ENCODE measurements at regions not wholly inside any gene's neighbourhood (a gene's known extent, or its start where the extent isn't known, plus 50 kb on each side); places are given as distances from the start of the nearest gene placed in this dataset.
"Not testable (repeated sequence)": the region's sequence is repeated elsewhere in the genome, so short reads cannot be mapped to it uniquely, and the experiment has no call there.

- H3K4me1 ChIP-seq (ENCODE audit: insufficient read depth, poor library complexity, severe bottlenecking); H3K27ac ChIP-seq (ENCODE audit: poor library complexity, severe bottlenecking); DNase-seq (ENCODE audit: low spot score); H3K9me3 ChIP-seq (ENCODE audit: severe bottlenecking); H3K27me3 ChIP-seq (ENCODE audit: insufficient read depth, poor library complexity, severe bottlenecking); H3K36me3 ChIP-seq (ENCODE audit: low read depth); H3K4me3 ChIP-seq (ENCODE audit: severe bottlenecking); ATAC-seq (ENCODE audit: low read depth): not testable (repeated sequence)
These were observed 192.4 kb upstream of the TP53TG3 start for GRCh38 chr16:32868334-32868733.

GRCh38 chr16:32865284-32865683 is 189.3 kb upstream of the TP53TG3 start:
- not testable (repeated sequence) for H3K4me3 ChIP-seq (ENCODE audit: severe bottlenecking)
- ATAC-seq (ENCODE audit: low read depth) = peak; percentile 87

GRCh38 chr16:32861476-32862201 is 185.7 kb upstream of the TP53TG3 start:
- ATAC-seq (ENCODE audit: low read depth); H3K4me1 ChIP-seq (ENCODE audit: insufficient read depth, poor library complexity, severe bottlenecking); H3K9me3 ChIP-seq (ENCODE audit: severe bottlenecking); H3K4me3 ChIP-seq (ENCODE audit: severe bottlenecking); DNase-seq (ENCODE audit: low spot score); H3K27me3 ChIP-seq (ENCODE audit: insufficient read depth, poor library complexity, severe bottlenecking); H3K36me3 ChIP-seq (ENCODE audit: low read depth); H3K27ac ChIP-seq (ENCODE audit: poor library complexity, severe bottlenecking): not testable (repeated sequence)

More at GRCh38 chr16:32865284-32865683, 189.3 kb upstream of the TP53TG3 start:
- not testable (repeated sequence) for H3K36me3 ChIP-seq (ENCODE audit: low read depth); H3K9me3 ChIP-seq (ENCODE audit: severe bottlenecking); H3K27ac ChIP-seq (ENCODE audit: poor library complexity, severe bottlenecking); H3K27me3 ChIP-seq (ENCODE audit: insufficient read depth, poor library complexity, severe bottlenecking); DNase-seq (ENCODE audit: low spot score); H3K4me1 ChIP-seq (ENCODE audit: insufficient read depth, poor library complexity, severe bottlenecking)

- H3K4me1 ChIP-seq (ENCODE audit: insufficient read depth, poor library complexity, severe bottlenecking); H3K4me3 ChIP-seq (ENCODE audit: severe bottlenecking): not testable (repeated sequence)
These were observed 171.4 kb upstream of the TP53TG3 start for GRCh38 chr16:32847379-32847778.

GRCh38 chr16:32845572-32845971 is 169.6 kb upstream of the TP53TG3 start:
- not testable (repeated sequence) for DNase-seq (ENCODE audit: low spot score); H3K9me3 ChIP-seq (ENCODE audit: severe bottlenecking); H3K27ac ChIP-seq (ENCODE audit: poor library complexity, severe bottlenecking); H3K4me1 ChIP-seq (ENCODE audit: insufficient read depth, poor library complexity, severe bottlenecking); H3K27me3 ChIP-seq (ENCODE audit: insufficient read depth, poor library complexity, severe bottlenecking); ATAC-seq (ENCODE audit: low read depth); H3K36me3 ChIP-seq (ENCODE audit: low read depth); H3K4me3 ChIP-seq (ENCODE audit: severe bottlenecking)

More at GRCh38 chr16:32847379-32847778, 171.4 kb upstream of the TP53TG3 start:
- H3K27me3 ChIP-seq (ENCODE audit: insufficient read depth, poor library complexity, severe bottlenecking); H3K27ac ChIP-seq (ENCODE audit: poor library complexity, severe bottlenecking); H3K36me3 ChIP-seq (ENCODE audit: low read depth); DNase-seq (ENCODE audit: low spot score); H3K9me3 ChIP-seq (ENCODE audit: severe bottlenecking); ATAC-seq (ENCODE audit: low read depth): not testable (repeated sequence)

- not testable (repeated sequence) for H3K9me3 ChIP-seq (ENCODE audit: severe bottlenecking); H3K4me1 ChIP-seq (ENCODE audit: insufficient read depth, poor library complexity, severe bottlenecking); H3K36me3 ChIP-seq (ENCODE audit: low read depth); H3K27ac ChIP-seq (ENCODE audit: poor library complexity, severe bottlenecking); DNase-seq (ENCODE audit: low spot score); H3K27me3 ChIP-seq (ENCODE audit: insufficient read depth, poor library complexity, severe bottlenecking); H3K4me3 ChIP-seq (ENCODE audit: severe bottlenecking); ATAC-seq (ENCODE audit: low read depth)
These were observed 166.9 kb upstream of the TP53TG3 start for GRCh38 chr16:32842844-32843243.

- H3K36me3 ChIP-seq (ENCODE audit: low read depth); H3K27me3 ChIP-seq (ENCODE audit: insufficient read depth, poor library complexity, severe bottlenecking); DNase-seq (ENCODE audit: low spot score); ATAC-seq (ENCODE audit: low read depth); H3K4me3 ChIP-seq (ENCODE audit: severe bottlenecking); H3K9me3 ChIP-seq (ENCODE audit: severe bottlenecking); H3K4me1 ChIP-seq (ENCODE audit: insufficient read depth, poor library complexity, severe bottlenecking); H3K27ac ChIP-seq (ENCODE audit: poor library complexity, severe bottlenecking): not testable (repeated sequence)
These were observed 131.3 kb upstream of the TP53TG3 start for GRCh38 chr16:32807280-32807679.

- H3K36me3 ChIP-seq (ENCODE audit: low read depth) = not testable (repeated sequence)
These were observed 129.7 kb upstream of the TP53TG3 start for GRCh38 chr16:32805639-32806038.

More at GRCh38 chr16:32805639-32806038, 129.7 kb upstream of the TP53TG3 start:
- not testable (repeated sequence) for H3K4me3 ChIP-seq (ENCODE audit: severe bottlenecking); H3K4me1 ChIP-seq (ENCODE audit: insufficient read depth, poor library complexity, severe bottlenecking); ATAC-seq (ENCODE audit: low read depth); H3K27me3 ChIP-seq (ENCODE audit: insufficient read depth, poor library complexity, severe bottlenecking); H3K9me3 ChIP-seq (ENCODE audit: severe bottlenecking); H3K27ac ChIP-seq (ENCODE audit: poor library complexity, severe bottlenecking); DNase-seq (ENCODE audit: low spot score)

Measured in RWPE2 (cell line).